RWPE2 (cell line): ENCODE measurements at regions not wholly inside any gene's neighbourhood (a gene's known extent, or its start where the extent isn't known, plus 50 kb on each side); places are given as distances from the start of the nearest gene placed in this dataset.

ENCODE experiments used
- ATAC-seq: fragments of 200-7000 bp; cut with Tn5 transposase; 3 replicates; pipeline ENCODE4 v1.9.1; 2021; ENCODE audit warnings: low read depth
- DNase-seq: peaks from one replicate; pipeline ENCODE4 v3.0.0-alpha.2; 2020; ENCODE audit warnings: low spot score
- H3K27ac ChIP-seq: fragments of 450-650 bp; 2 replicates; pipeline ENCODE4 v1.5.1; 2017; ENCODE audit warnings: mild to moderate bottlenecking; ENCODE audit not compliant: poor library complexity, severe bottlenecking
- H3K27me3 ChIP-seq: fragments of 250-450 bp; sonication (Bioruptor Pico); 2 replicates; pipeline ENCODE4 v1.5.1; 2021; ENCODE audit warnings: mild to moderate bottlenecking, moderate library complexity; ENCODE audit not compliant: insufficient read depth, poor library complexity, severe bottlenecking
- H3K36me3 ChIP-seq: fragments of 250-450 bp; sonication (Bioruptor Pico); 2 replicates; pipeline ENCODE4 v1.5.1; 2020; ENCODE audit warnings: low read depth, mild to moderate bottlenecking, moderate library complexity
- H3K4me1 ChIP-seq: fragments of 250-450 bp; sonication (Bioruptor Pico); 2 replicates; pipeline ENCODE4 v1.5.1; 2021; ENCODE audit warnings: mild to moderate bottlenecking, moderate library complexity; ENCODE audit not compliant: insufficient read depth, poor library complexity, severe bottlenecking
- H3K4me3 ChIP-seq: fragments of 250-450 bp; sonication (Bioruptor Pico); 2 replicates; pipeline ENCODE4 v1.5.1; 2021; ENCODE audit warnings: mild to moderate bottlenecking, moderate library complexity; ENCODE audit not compliant: severe bottlenecking
- H3K9me3 ChIP-seq: fragments of 250-450 bp; sonication (Bioruptor Pico); 2 replicates; pipeline ENCODE4 v1.5.1; 2021; ENCODE audit warnings: mild to moderate bottlenecking, moderate library complexity; ENCODE audit not compliant: severe bottlenecking
- TF ChIP-seq, protein P1 (sequence below): fragments of 450-650 bp; IDR thresholded peaks from one replicate; pipeline ENCODE4 v1.5.1; 2017; ENCODE audit warnings: mild to moderate bottlenecking, moderate library complexity; ENCODE audit not compliant: poor library complexity, severe bottlenecking

DNA sequence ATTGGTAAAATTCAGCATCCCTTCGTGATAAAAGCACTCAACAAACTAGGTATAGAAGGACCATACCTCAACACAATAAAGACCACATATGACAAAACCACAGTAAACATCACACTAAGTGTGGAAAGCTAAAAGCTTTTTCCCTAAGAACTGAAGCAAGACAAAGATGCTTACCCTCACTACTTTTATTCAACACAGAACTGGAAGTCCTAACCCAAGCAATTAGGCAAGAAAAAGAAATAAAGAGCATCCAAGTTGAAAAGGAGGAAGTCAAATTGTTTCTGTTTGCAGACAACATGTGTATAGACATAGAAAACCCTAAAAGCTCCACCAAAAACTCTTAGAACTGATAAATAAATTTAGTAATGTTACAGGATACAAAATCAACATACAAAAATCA, 271.7 kb downstream of the RBM43 start:
- ATAC-seq (no peak), DNase-seq (no peak)
- Histone ChIP-seq H3K4me3 (no peak overlapping the region), H3K27me3 (no peaks in the 10 kb centered on the region), H3K9me3 (no peaks in the 10 kb centered on the region), H3K36me3 (no peaks in the 10 kb centered on the region), H3K4me1 (no peaks in the 10 kb centered on the region), H3K27ac (no peak overlapping the region)
- TF ChIP-seq, protein P1, sequence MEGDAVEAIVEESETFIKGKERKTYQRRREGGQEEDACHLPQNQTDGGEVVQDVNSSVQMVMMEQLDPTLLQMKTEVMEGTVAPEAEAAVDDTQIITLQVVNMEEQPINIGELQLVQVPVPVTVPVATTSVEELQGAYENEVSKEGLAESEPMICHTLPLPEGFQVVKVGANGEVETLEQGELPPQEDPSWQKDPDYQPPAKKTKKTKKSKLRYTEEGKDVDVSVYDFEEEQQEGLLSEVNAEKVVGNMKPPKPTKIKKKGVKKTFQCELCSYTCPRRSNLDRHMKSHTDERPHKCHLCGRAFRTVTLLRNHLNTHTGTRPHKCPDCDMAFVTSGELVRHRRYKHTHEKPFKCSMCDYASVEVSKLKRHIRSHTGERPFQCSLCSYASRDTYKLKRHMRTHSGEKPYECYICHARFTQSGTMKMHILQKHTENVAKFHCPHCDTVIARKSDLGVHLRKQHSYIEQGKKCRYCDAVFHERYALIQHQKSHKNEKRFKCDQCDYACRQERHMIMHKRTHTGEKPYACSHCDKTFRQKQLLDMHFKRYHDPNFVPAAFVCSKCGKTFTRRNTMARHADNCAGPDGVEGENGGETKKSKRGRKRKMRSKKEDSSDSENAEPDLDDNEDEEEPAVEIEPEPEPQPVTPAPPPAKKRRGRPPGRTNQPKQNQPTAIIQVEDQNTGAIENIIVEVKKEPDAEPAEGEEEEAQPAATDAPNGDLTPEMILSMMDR, result no peak

DNA sequence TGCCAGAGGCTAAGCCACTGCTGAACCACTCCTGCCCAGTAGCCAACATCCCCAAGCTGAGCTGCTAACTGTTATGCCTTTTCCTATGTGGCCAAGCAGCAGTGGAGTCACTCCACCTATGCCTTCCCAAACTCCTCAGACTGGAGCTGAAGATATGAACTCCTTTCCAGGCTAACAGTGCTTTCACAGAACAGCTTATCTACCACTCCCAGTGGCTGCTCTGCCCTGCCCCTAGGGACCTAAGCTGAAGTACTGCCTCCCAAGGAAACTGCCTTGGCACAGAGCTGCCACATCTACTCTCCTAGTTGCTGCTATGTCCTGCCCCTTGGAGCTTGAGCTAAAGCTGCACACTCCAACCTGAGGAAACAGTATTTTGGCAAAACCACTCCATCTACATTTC, 275.9 kb downstream of the RBM43 start:
- TF ChIP-seq, protein P1, result no peak
- ATAC-seq (no peak), DNase-seq (no peak)
- Histone ChIP-seq H3K27ac (no peak overlapping the region), H3K27me3 (no peaks in the 10 kb centered on the region), H3K9me3 (no peaks in the 10 kb centered on the region), H3K4me1 (no peaks in the 10 kb centered on the region), H3K4me3 (no peak overlapping the region), H3K36me3 (no peaks in the 10 kb centered on the region)

DNA sequence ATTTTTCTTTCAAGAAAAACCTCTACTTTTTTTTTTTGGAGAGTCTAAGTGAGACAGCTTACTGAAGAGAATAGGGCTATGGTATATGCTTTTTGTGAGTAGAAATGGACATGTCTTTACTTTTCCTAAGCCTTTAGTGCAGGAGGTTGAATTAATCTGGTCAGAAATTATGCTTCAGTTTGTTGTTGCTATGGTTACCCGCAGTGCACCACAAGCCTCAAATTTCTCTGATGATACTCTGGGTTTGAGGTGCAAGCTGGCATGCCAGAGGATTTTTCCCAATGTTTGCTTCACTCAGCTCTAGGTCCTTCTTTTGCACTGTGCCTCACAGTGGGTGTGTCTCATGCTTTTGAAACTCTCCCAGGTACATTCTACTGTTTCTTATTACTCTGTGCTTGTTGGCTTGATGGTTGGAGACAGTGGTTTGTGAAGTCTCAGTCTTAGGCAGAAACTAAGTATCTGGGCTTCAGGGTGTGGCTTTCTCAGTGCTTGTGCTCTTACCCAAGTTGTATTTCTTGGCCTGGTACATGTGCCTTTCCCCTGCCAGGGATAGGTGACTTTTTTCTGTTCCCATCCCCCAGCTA, 278.3 kb downstream of the RBM43 start:
- ATAC-seq (no peak), DNase-seq (no peak)
- Histone ChIP-seq H3K9me3 (no peaks in the 10 kb centered on the region), H3K4me1 (no peaks in the 10 kb centered on the region), H3K27ac (no peak overlapping the region), H3K27me3 (no peaks in the 10 kb centered on the region), H3K4me3 (no peak overlapping the region), H3K36me3 (no peaks in the 10 kb centered on the region)
- TF ChIP-seq, protein P1, result no peak

DNA sequence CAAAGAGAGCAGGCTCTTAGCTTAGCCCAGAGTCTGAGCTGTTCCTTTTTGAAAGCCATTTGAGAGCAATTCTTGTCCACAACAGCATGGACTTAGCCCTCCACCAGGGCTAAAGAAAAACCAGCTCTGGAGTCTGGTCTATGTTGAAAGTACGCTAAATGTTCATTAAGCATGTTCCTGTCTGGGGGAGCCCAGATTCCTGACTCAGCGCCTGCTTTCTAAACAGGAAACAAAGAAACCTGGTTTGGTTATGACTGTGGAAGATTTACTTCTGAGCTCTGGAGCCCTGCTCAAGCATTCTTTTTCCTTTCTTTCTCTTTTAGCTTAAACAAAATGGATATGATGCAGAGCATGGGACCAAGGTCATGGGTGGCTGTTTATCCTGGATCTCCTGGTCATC, 279.8 kb downstream of the RBM43 start:
- no peaks in the 10 kb centered on the region for H3K4me1 ChIP-seq
- H3K27ac ChIP-seq, result no peak overlapping the region
- no peak overlapping the region for H3K4me3 ChIP-seq
- H3K9me3 ChIP-seq, result no peaks in the 10 kb centered on the region
- H3K27me3 ChIP-seq, result no peaks in the 10 kb centered on the region
- ATAC-seq (no peak), DNase-seq (no peak)
- no peaks in the 10 kb centered on the region for H3K36me3 ChIP-seq
- TF ChIP-seq, protein P1, result no peak

DNA sequence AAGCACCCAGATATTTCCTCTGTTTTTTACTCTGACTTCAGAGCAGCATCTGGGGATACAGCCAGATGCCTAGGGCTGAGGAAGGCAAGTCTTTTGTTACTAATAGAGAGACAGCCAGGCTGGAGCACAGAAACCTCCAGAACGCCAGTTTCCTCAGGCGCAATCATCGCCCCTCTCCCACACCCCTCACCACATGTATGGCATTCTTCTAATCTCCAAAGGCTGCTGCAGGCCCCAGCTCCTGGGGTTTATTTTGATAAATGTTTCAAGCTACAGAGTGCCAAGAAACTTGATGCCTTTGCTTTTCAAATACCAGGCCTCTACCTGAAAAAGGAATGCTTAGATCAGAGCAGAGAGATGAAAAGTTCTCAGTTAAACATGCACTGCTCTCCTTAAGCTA, 283.6 kb downstream of the RBM43 start:
- Histone ChIP-seq H3K27ac (no peak overlapping the region), H3K36me3 (no peaks in the 10 kb centered on the region), H3K27me3 (no peaks in the 10 kb centered on the region), H3K4me1 (no peaks in the 10 kb centered on the region), H3K9me3 (no peaks in the 10 kb centered on the region), H3K4me3 (no peak overlapping the region)
- ATAC-seq (no peak), DNase-seq (no peak)
- TF ChIP-seq, protein P1, result no peak
